ENCODE measurements at regions not wholly inside any gene's neighbourhood (a gene's known extent, or its start where the extent isn't known, plus 50 kb on each side); places are given as distances from the start of the nearest gene placed in this dataset.

DNA sequence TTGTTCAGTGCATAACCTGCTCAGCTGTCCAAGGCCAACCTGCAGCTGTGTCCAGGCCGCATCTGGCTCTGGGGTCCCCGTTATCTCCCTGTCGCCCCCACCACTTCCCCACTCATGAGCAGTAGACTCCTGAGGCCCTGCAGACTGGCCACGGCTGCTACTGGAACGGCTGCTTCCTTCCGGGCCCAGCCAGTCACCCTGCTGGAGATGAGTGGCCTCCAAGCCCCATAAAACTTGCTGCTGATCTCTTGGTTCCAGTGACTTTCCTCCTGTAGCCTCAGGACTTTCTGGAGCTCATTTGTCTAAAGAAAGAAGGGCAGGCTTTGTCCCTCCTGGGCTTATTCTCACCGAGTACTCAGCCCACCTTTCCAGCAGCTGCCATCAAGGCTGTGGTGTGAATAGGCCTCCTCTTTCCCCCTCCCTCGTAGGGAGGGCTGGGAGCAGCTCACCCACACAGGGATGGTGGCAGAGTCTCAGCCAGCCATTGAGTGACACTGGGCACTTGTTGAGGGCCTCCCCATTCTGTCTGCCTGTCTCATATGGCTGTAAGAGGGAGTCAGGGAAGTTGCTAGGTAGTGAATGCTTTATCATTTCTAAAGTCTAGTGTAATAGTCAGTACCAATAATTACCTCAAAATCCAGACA is 257.3 kb downstream of the MYCN start:
- Histone ChIP-seq H3K9me3 (ENCODE audit: severe bottlenecking) (no peaks in the 10 kb centered on the region), H3K27me3 (ENCODE audit: insufficient read depth, low read depth, severe bottlenecking) (no peaks in the 10 kb centered on the region), H3K4me3 (ENCODE audit: low read depth, low read length) (no peak overlapping the region), H3K36me3 (no peaks in the 10 kb centered on the region), H3K27ac (no peak overlapping the region)
- TF ChIP-seq, protein P1, sequence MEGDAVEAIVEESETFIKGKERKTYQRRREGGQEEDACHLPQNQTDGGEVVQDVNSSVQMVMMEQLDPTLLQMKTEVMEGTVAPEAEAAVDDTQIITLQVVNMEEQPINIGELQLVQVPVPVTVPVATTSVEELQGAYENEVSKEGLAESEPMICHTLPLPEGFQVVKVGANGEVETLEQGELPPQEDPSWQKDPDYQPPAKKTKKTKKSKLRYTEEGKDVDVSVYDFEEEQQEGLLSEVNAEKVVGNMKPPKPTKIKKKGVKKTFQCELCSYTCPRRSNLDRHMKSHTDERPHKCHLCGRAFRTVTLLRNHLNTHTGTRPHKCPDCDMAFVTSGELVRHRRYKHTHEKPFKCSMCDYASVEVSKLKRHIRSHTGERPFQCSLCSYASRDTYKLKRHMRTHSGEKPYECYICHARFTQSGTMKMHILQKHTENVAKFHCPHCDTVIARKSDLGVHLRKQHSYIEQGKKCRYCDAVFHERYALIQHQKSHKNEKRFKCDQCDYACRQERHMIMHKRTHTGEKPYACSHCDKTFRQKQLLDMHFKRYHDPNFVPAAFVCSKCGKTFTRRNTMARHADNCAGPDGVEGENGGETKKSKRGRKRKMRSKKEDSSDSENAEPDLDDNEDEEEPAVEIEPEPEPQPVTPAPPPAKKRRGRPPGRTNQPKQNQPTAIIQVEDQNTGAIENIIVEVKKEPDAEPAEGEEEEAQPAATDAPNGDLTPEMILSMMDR (IDR thresholded peaks at IDR 0.05; ENCODE audit: low read depth, low read length): no peak
- DNase-seq: no peak

DNA sequence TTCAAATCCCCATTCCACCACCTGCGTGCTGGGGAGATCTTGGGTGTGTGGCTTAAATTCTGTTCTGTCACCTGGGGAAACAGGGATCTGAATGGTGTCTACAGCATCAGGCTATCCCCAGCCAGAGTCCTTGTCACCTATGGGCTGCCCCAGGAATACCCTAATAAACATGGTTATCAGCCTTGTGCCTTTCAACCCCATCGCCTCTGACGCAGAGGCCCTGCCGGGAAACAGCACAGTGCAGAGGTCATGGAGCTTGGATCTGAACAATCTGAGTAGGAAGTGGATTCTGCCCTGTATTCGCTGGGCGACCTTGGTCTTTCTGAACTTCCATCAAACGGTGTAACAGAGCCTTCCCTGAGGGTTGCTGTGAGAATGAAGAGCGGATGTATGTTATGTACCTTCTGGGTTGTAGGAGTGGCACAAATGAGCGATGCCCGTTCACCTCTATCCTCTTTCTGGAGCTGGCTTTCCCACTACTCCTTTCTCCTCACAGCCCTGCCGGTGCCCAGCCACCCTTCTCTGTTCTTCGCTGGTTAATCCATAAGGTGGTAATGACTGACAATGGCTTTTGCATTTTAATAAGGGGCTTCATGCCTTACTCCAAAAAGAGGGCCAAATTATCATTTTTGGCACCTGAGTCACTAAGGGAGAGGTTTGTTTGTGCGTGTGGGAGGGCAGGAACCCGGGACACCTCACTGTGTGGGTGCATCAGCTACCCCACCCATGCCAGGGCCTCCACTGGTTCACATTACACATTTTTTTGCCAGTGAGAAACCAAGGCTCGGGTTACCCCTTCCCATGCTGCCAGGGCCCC is 256.5 kb downstream of the MYCN start:
- no peak for DNase-seq
- Histone ChIP-seq H3K36me3 (no peaks in the 10 kb centered on the region), H3K4me3 (ENCODE audit: low read depth, low read length) (no peak overlapping the region), H3K27me3 (ENCODE audit: insufficient read depth, low read depth, severe bottlenecking) (no peaks in the 10 kb centered on the region), H3K27ac (no peak overlapping the region; the same call in 1 of the 2 replicates), H3K9me3 (ENCODE audit: severe bottlenecking) (no peaks in the 10 kb centered on the region)
- TF ChIP-seq, protein P1 (IDR thresholded peaks at IDR 0.05; ENCODE audit: low read depth, low read length): no peak

DNA sequence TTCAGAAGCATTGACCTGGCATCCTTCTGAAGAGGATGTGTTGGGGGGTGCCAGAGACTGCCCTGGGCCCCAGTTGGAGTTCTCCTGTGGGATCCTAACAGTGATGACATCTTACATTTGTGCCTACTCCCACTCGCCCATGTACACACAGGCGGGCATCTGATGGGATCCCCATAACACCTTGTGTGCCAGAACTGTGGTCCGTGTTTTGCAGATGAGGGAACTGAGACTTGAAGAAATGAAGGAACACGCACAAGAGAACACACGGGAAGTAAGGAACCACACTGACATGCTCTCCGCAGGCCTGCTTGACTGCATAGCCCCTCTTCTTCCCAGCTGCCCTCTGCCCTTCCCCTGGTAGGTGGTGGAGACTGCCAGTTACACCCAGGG is 255.3 kb downstream of the MYCN start:
- Histone ChIP-seq H3K9me3 (ENCODE audit: severe bottlenecking) (no peaks in the 10 kb centered on the region), H3K4me3 (ENCODE audit: low read depth, low read length) (no peak overlapping the region), H3K27ac (no peak overlapping the region), H3K27me3 (ENCODE audit: insufficient read depth, low read depth, severe bottlenecking) (no peaks in the 10 kb centered on the region), H3K36me3 (no peaks in the 10 kb centered on the region)
- no peak for DNase-seq
- TF ChIP-seq, protein P1 (IDR thresholded peaks at IDR 0.05; ENCODE audit: low read depth, low read length): no peak

DNA sequence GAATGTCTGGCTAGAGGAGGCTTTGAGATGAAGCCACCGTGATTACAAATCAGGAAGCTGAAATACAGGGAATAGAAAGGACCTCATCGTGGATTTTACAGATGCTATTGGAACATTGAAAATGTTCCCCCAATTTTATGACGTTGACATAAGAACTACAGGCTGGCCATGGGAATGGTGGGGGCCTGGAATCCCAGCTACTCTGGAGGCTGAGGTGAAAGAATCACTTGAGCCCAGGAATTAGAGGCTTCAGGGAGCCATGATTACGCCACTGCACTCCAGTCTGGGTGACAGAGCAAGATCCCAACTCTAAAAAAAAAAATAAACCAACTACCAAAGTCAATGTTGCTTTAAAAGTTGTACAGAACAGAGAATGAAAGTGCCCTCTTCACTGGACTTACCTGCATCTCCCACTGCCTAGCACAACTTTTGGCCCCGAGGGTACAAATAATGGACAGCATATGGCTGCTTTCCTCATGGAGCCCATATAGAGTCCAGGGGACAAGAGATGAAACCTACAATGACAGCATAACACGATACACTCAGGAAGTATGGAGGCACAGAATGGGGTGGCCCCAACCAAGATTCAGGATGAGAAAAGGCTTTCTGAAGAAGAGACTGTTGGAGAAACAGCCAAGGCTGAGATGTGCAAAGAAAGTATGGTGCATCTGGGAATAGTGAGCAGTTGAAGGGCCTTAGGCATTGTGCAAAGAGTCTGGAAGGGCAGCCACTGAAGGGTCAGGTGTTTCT is 254.8 kb downstream of the MYCN start:
- no peak overlapping the region for H3K4me3 ChIP-seq (ENCODE audit: low read depth, low read length)
- no peaks in the 10 kb centered on the region for H3K9me3 ChIP-seq (ENCODE audit: severe bottlenecking)
- no peaks in the 10 kb centered on the region for H3K36me3 ChIP-seq
- no peak for DNase-seq
- H3K27me3 ChIP-seq (ENCODE audit: insufficient read depth, low read depth, severe bottlenecking): no peaks in the 10 kb centered on the region
- no peak overlapping the region for H3K27ac ChIP-seq
- TF ChIP-seq, protein P1 (IDR thresholded peaks at IDR 0.05; ENCODE audit: low read depth, low read length): no peak

DNA sequence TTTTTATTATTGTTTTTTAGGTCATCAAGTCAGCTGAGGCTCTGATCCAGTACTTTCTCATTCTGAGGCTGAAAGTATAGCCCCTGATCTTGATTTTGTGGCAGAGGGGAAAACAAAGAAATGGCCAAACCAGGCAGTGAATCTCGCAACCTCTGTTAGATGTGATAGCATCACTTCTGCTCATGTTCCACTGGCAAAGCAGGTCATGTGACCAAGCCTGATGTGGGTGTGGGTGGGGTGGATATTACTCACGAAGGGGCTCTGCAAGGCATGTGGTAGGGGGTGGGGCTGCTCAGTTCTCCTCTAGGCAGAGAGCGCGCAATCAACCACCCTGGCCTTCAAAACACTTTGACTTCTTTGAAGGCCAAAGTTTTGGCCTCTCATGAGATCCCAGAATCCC is 254.2 kb downstream of the MYCN start:
- no peak for DNase-seq
- H3K36me3 ChIP-seq: no peaks in the 10 kb centered on the region
- no peak overlapping the region for H3K27ac ChIP-seq
- TF ChIP-seq, protein P1 (IDR thresholded peaks at IDR 0.05; ENCODE audit: low read depth, low read length): no peak
- no peaks in the 10 kb centered on the region for H3K9me3 ChIP-seq (ENCODE audit: severe bottlenecking)
- H3K4me3 ChIP-seq (ENCODE audit: low read depth, low read length): no peak overlapping the region
- H3K27me3 ChIP-seq (ENCODE audit: insufficient read depth, low read depth, severe bottlenecking): no peaks in the 10 kb centered on the region

Measured in WERI-Rb-1 (cell line).